ENCODE measurements at regions not wholly inside any gene's neighbourhood (a gene's known extent, or its start where the extent isn't known, plus 50 kb on each side); places are given as distances from the start of the nearest gene placed in this dataset.

GRCh38 chr3:107950417-107950816 lies 140.4 kb downstream of the CD47 start:
- Mint-ChIP-seq H3K36me3 (ENCODE audit: insufficient read depth in 1 of 3, low read depth in 3 of 3) (no peaks in the 10 kb centered on the region), H3K9me3 (no peaks in the 10 kb centered on the region), H3K27me3 (ENCODE audit: low read depth) (no peaks in the 10 kb centered on the region; the same call in 1 of the 2 replicates), H3K4me1 (peaks cover 0 to 2% of the 10 kb centered on the region in 2 experiments; a peak in 1 of 4 replicates), H3K4me3 (no peak overlapping the region), H3K27ac (peak overlapping the region in 1 of 3 experiments; percentile 40; a peak in 1 of 7 replicates)
- Histone ChIP-seq H3K27ac (ENCODE audit: insufficient read length, low read depth, low read length) (no peak overlapping the region), H3K14ac (ENCODE audit: insufficient read depth, low read length) (no peak overlapping the region), H2BK5ac (ENCODE audit: insufficient read length, low read length) (no peak overlapping the region), H3K9ac (ENCODE audit: extremely low read depth, insufficient read length, low read length) (no peak overlapping the region), H4K8ac (replicated peaks; ENCODE audit: insufficient read length, low read depth, low read length) (no peak overlapping the region), H4K5ac (ENCODE audit: insufficient read length, low read depth, low read length) (no peak overlapping the region), H2AK5ac (ENCODE audit: insufficient read length, low read length) (no peak overlapping the region), H3K18ac (ENCODE audit: insufficient read length, low read depth, low read length) (no peak overlapping the region), H3T11ph (ENCODE audit: low read length) (no peak overlapping the region), H3K56ac (ENCODE audit: insufficient read length, low read depth, low read length) (no peak overlapping the region), H2BK15ac (ENCODE audit: low read depth, low read length) (no peak overlapping the region), H3K79me1 (ENCODE audit: insufficient read depth, low read depth, low read length, poor library complexity, severe bottlenecking) (no peaks in the 10 kb centered on the region), H2BK20ac (ENCODE audit: low read depth, low read length, poor library complexity, severe bottlenecking) (no peak overlapping the region), H3K79me2 (ENCODE audit: insufficient read depth, low read length) (no peaks in the 10 kb centered on the region), H3K4ac (ENCODE audit: low read depth, low read length) (no peak overlapping the region), H3K4me1 (ENCODE audit: insufficient read depth, low read length) (no peaks in the 10 kb centered on the region), H3K9me3 (ENCODE audit: control insufficient read depth, low read depth, low read length) (no peaks in the 10 kb centered on the region), H3K4me2 (ENCODE audit: insufficient read depth, insufficient read length, low read length) (no peak overlapping the region), H2AFZ (ENCODE audit: low read length) (no peak overlapping the region), H4K20me1 (ENCODE audit: control insufficient read depth, insufficient read depth, insufficient read length) (no peaks in the 10 kb centered on the region), H3K23ac (ENCODE audit: insufficient read length, low read depth, low read length) (no peak overlapping the region), H2BK12ac (ENCODE audit: insufficient read length, low read depth, low read length) (no peak overlapping the region), H2BK120ac (ENCODE audit: low read depth, low read length, poor library complexity, severe bottlenecking) (no peak overlapping the region), H4K91ac (ENCODE audit: insufficient read length, low read depth, low read length) (no peak overlapping the region), H3K23me2 (ENCODE audit: insufficient read length, low read depth, low read length, poor library complexity, severe bottlenecking) (no peaks in the 10 kb centered on the region), H3K27me3 (ENCODE audit: insufficient read depth, low read length) (no peaks in the 10 kb centered on the region)
- DNase-seq: no peak
- no peak for TF ChIP-seq CTCF (conservative IDR thresholded peaks at IDR 0.05)
- WGBS (ENCODE audit: extremely low coverage, insufficient read length, low lambda C conversion rate): no CpG with 5 or more reads among the region's 2 CpGs

Measured in H9 (cell line).